Activated CD4-positive, alpha-beta T cell treated with anti-CD3 and anti-CD28 coated beads, Interleukin-2, amount 10 ng/mL, durations not matched to agents 7 days and 5 days (primary cell): ENCODE measurements at regions not wholly inside any gene's neighbourhood (a gene's known extent, or its start where the extent isn't known, plus 50 kb on each side); places are given as distances from the start of the nearest gene placed in this dataset.
"Not testable (repeated sequence)": the region's sequence is repeated elsewhere in the genome, so short reads cannot be mapped to it uniquely, and the experiment has no call there.

Source experiments
- CTCF ChIA-PET: fragments of 350-600 bp; sonication (Branson Sonifier 250); formaldehyde crosslinking; loops from one replicate; lab custom pipeline; 2021; ENCODE audit warnings: antibody characterized with exemption; lab: Charles Lee
- POLR2A ChIA-PET: fragments of 350-600 bp; sonication (Branson Sonifier 250); formaldehyde crosslinking; loops from one replicate; lab custom pipeline; 2021; ENCODE audit warnings: antibody characterized with exemption; lab: Charles Lee
- DNase-seq: peaks from one replicate; pipeline ENCODE4 v3.0.0-alpha.2; 2020
- H3K27ac Mint-ChIP-seq: one replicate; pipeline ENCODE4 v1.8.0; 2021; ENCODE audit warnings: mild to moderate bottlenecking, moderate library complexity, mixed read lengths
- H3K27me3 Mint-ChIP-seq: one replicate; pipeline ENCODE4 v1.8.0; 2021; ENCODE audit warnings: mixed read lengths
- H3K36me3 Mint-ChIP-seq: one replicate; pipeline ENCODE4 v1.8.0; 2021; ENCODE audit warnings: low read depth, mixed read lengths
- H3K4me1 Mint-ChIP-seq: one replicate; pipeline ENCODE4 v1.8.0; 2021; ENCODE audit warnings: mixed read lengths
- H3K4me3 Mint-ChIP-seq: one replicate; pipeline ENCODE4 v1.8.0; 2021; ENCODE audit warnings: mild to moderate bottlenecking, moderate library complexity, mixed read lengths
- H3K9me3 Mint-ChIP-seq: one replicate; pipeline ENCODE4 v1.8.0; 2021; ENCODE audit warnings: mixed read lengths

DNA sequence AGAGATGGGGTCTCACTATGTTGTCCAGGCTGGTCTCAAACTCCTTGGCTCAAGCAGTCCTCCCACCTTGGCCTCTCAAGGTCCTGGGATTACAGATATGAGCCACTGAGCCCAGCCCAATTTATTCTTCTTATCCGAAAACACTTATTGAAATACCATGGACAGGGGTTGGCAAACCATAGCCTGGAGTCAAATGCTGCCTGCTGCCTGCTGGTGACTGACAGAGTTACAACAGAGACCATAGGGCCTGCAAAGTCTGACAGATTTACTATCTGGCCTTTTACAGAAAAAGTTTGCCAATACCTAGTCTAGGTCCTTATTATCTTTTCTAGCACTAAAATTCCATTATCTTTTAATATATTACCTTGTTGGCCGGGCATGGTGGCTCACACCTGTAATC, 87.1 kb upstream of the ZNF281 start:
- ChIA-PET CTCF (no interaction called here), POLR2A (no interaction called here)
- H3K4me1 Mint-ChIP-seq: no peaks in the 10 kb centered on the region
- no peak overlapping the region for H3K27ac Mint-ChIP-seq
- H3K9me3 Mint-ChIP-seq: no peaks in the 10 kb centered on the region
- H3K27me3 Mint-ChIP-seq: peaks cover 14% of the 10 kb centered on the region
- H3K4me3 Mint-ChIP-seq: no peak overlapping the region
- no peaks in the 10 kb centered on the region for H3K36me3 Mint-ChIP-seq
- no peak for DNase-seq

DNA sequence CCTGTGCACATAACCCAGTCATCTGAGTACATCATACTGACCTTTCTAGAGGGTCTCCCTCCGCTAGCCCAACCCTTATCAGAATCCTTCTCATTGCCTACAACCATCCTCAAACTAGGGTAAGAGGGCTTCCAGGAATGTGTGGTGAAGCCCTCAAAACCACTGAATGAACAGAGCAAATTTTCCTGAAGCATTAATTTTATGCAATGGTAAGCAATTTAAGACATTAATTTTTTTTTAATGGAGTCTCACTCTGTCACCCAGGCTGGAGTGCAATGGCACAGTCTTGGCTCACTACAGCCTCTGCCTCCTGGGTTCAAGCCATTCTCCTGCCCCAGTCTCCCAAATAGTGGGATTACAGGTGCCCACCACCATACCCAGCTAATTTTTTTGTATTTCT, 86.1 kb upstream of the ZNF281 start:
- Mint-ChIP-seq H3K9me3 (no peaks in the 10 kb centered on the region), H3K4me1 (no peaks in the 10 kb centered on the region), H3K27me3 (peaks cover 14% of the 10 kb centered on the region), H3K4me3 (no peak overlapping the region), H3K36me3 (no peaks in the 10 kb centered on the region), H3K27ac (no peak overlapping the region)
- DNase-seq: no peak
- CTCF ChIA-PET: no interaction called here
- POLR2A ChIA-PET: no interaction called here

GRCh38 chr1:200493344-200493743, 83.5 kb upstream of the ZNF281 start:
- ChIA-PET CTCF (interaction anchor here (1.4 kb wide), 1 partner anchor 10 kb away, joined by 4 read pairs; no protein-coding TSS in a partner anchor), POLR2A (no interaction called here)
- Mint-ChIP-seq H3K36me3 (no peaks in the 10 kb centered on the region), H3K9me3 (no peaks in the 10 kb centered on the region), H3K27ac (no peak overlapping the region), H3K27me3 (peaks cover 29% of the 10 kb centered on the region), H3K4me3 (no peak overlapping the region), H3K4me1 (no peaks in the 10 kb centered on the region)
- DNase-seq: no peak

GRCh38 chr1:200491103-200491502, 81.3 kb upstream of the ZNF281 start:
- POLR2A ChIA-PET: no interaction called here
- no peaks in the 10 kb centered on the region for H3K9me3 Mint-ChIP-seq
- H3K27me3 Mint-ChIP-seq: peaks cover 26% of the 10 kb centered on the region
- CTCF ChIA-PET: interaction anchor here (1.2 kb wide), 1 partner anchor 209 kb away, joined by 3 read pairs; no protein-coding TSS in a partner anchor
- DNase-seq: no peak
- H3K27ac Mint-ChIP-seq: no peak overlapping the region
- H3K36me3 Mint-ChIP-seq: no peaks in the 10 kb centered on the region
- H3K4me3 Mint-ChIP-seq: no peak overlapping the region
- peaks cover 3% of the 10 kb centered on the region for H3K4me1 Mint-ChIP-seq

- ChIA-PET POLR2A (no interaction called here), CTCF (interaction anchor here (0.6 to 1.2 kb wide), 4 partner anchors 12 to 208 kb away, joined by 3 to 4 read pairs (median 3); no protein-coding TSS in a partner anchor)
- H3K4me3 Mint-ChIP-seq: no peak overlapping the region
- no peaks in the 10 kb centered on the region for H3K36me3 Mint-ChIP-seq
- no peak overlapping the region for H3K27ac Mint-ChIP-seq
- peaks cover 22% of the 10 kb centered on the region for H3K27me3 Mint-ChIP-seq
- H3K9me3 Mint-ChIP-seq: no peaks in the 10 kb centered on the region
- peaks cover 3% of the 10 kb centered on the region for H3K4me1 Mint-ChIP-seq
- no peak for DNase-seq
Observed at GRCh38 chr1:200490183-200490582, 80.3 kb upstream of the ZNF281 start.

GRCh38 chr1:200488375-200489165, 78.7 kb upstream of the ZNF281 start:
- POLR2A ChIA-PET: no interaction called here
- Mint-ChIP-seq H3K4me3 (no peak overlapping the region), H3K36me3 (no peaks in the 10 kb centered on the region)

GRCh38 chr1:200487650-200488049, 77.8 kb upstream of the ZNF281 start:
- Mint-ChIP-seq H3K9me3 (no peaks in the 10 kb centered on the region), H3K27me3 (peaks cover 20% of the 10 kb centered on the region), H3K4me3 (no peak overlapping the region), H3K27ac (no peak overlapping the region), H3K36me3 (no peaks in the 10 kb centered on the region), H3K4me1 (peaks cover 15% of the 10 kb centered on the region)
- no peak for DNase-seq
- POLR2A ChIA-PET: no interaction called here
- CTCF ChIA-PET: no interaction called here

More at GRCh38 chr1:200488375-200489165, 78.7 kb upstream of the ZNF281 start:
- CTCF ChIA-PET: interaction anchor here (0.6 to 1.0 kb wide), 2 partner anchors 12 to 175 kb away, joined by 3 read pairs; no protein-coding TSS in a partner anchor
- H3K27ac Mint-ChIP-seq: no peak overlapping the region
- no peaks in the 10 kb centered on the region for H3K9me3 Mint-ChIP-seq
- peaks cover 20% of the 10 kb centered on the region for H3K27me3 Mint-ChIP-seq
- peak; percentile 58 for DNase-seq
- peaks cover 8% of the 10 kb centered on the region for H3K4me1 Mint-ChIP-seq

GRCh38 chr1:200486634-200487033, 76.8 kb upstream of the ZNF281 start:
- ChIA-PET CTCF (no interaction called here), POLR2A (no interaction called here)
- H3K4me1 Mint-ChIP-seq: peaks cover 15% of the 10 kb centered on the region
- no peak overlapping the region for H3K4me3 Mint-ChIP-seq
- no peak overlapping the region for H3K27ac Mint-ChIP-seq
- peaks cover 20% of the 10 kb centered on the region for H3K27me3 Mint-ChIP-seq
- H3K36me3 Mint-ChIP-seq: no peaks in the 10 kb centered on the region
- H3K9me3 Mint-ChIP-seq: no peaks in the 10 kb centered on the region
- DNase-seq: no peak

DNA sequence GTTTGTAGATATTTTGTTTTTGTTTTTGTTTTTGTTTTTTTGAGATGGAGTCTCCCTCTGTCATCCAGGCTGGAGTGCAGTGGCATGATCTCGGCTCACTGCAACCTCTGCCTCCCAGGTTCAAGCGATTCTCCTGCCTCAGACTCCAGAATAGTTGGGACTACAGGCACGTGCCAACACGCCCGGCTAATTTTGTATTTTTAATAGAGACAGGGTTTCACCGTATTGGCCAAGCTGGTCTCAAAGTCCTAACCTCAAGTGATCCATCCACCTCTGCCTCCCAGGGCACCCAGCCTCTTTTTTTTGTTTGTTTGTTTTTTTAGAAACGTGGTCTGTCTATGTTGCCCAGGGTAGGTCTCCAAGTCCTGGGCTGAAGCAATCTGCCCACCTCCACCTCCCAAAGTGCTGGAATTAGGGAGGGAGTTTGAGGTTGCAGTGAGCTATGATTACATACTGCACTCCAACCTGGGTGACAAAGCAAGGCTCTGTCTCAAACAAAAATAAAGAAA, 74.7 kb upstream of the ZNF281 start:
- CTCF ChIA-PET: interaction anchor here (0.6 to 2.1 kb wide), 3 partner anchors 16 to 756 kb away, joined by 4 to 7 read pairs (median 4); no protein-coding TSS in a partner anchor
- POLR2A ChIA-PET, H3K36me3 Mint-ChIP-seq, DNase-seq, H3K27ac Mint-ChIP-seq, H3K9me3 Mint-ChIP-seq, H3K4me3 Mint-ChIP-seq: not testable (repeated sequence)
- Mint-ChIP-seq H3K27me3 (peaks cover 18% of the 10 kb centered on the region), H3K4me1 (peaks cover 15% of the 10 kb centered on the region)

DNA sequence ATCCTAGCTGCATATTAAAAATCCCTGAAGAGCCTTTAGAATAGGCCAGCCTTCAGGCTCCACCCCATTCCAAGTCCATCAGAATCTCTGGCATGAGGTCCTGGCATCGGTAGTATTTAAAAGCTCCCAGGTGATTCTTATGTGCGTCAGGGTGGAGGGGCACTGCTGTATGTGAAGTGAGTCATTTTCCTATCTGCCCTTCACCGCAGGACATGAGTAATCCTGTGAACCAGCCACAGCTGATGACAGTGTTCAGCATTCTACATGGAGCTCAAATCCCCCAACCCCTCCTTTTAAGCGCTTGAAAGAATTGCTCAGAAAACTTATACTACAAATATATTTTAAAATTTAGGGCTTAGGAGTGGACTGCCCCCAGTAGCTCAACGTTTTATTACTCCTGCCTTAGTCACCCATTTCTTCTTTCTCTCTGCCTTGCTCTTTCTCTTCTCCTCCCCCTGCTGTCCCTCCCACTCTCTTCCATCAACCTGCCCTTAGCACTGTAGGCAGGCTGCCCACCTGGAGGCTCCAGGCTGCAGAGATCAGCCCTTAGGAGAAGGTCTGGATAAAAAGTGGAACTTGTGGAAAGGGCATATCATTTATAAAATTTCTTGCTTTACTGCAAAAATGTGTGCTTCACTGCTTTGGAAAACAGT, 73.8 kb upstream of the ZNF281 start:
- POLR2A ChIA-PET: no interaction called here
- H3K4me1 Mint-ChIP-seq: peaks cover 15% of the 10 kb centered on the region

GRCh38 chr1:200480964-200481363, 71.1 kb upstream of the ZNF281 start:
- POLR2A ChIA-PET: no interaction called here

More for the DNA sequence above, 73.8 kb upstream of the ZNF281 start:
- Mint-ChIP-seq H3K27me3 (peaks cover 15% of the 10 kb centered on the region), H3K27ac (no peak overlapping the region), H3K9me3 (no peaks in the 10 kb centered on the region), H3K4me3 (no peak overlapping the region), H3K36me3 (no peaks in the 10 kb centered on the region)
- CTCF ChIA-PET: interaction anchor here (0.6 to 2.1 kb wide), 7 partner anchors 9 to 208 kb away, joined by 3 to 7 read pairs (median 4); no protein-coding TSS in a partner anchor
- DNase-seq: peak; percentile 54

DNA sequence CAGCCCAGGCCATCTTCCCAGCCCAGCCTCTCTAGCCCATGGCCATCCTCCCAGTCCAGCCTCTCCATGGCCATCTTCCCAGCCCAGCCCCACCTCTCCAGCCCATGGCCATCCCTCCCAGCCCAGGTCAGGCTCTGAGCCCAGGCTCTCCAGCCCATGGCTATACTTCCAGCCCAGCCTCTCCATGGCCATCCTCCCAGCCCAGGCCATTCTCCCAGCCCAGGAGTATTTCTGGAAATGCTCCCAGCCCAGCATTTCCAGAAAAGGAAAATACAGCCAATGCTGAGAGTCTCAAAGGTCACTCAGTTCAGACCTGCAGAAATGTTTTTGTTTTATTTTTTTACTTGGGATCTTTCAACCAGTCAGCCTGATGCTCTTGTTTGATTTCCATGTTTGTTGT, 70.0 kb upstream of the ZNF281 start:
- H3K27ac Mint-ChIP-seq: no peak overlapping the region
- no peaks in the 10 kb centered on the region for H3K9me3 Mint-ChIP-seq
- no peak overlapping the region for H3K4me3 Mint-ChIP-seq
- ChIA-PET CTCF (interaction anchor here (0.7 kb wide), 1 partner anchor 85 kb away, joined by 3 read pairs; no protein-coding TSS in a partner anchor), POLR2A (no interaction called here)
- H3K36me3 Mint-ChIP-seq: no peaks in the 10 kb centered on the region
- H3K27me3 Mint-ChIP-seq: peaks cover 17% of the 10 kb centered on the region
- no peak for DNase-seq
- peaks cover 12% of the 10 kb centered on the region for H3K4me1 Mint-ChIP-seq

More at GRCh38 chr1:200480964-200481363, 71.1 kb upstream of the ZNF281 start:
- DNase-seq: no peak
- H3K36me3 Mint-ChIP-seq: no peaks in the 10 kb centered on the region
- CTCF ChIA-PET: interaction anchor here (0.7 kb wide), 1 partner anchor 93 kb away, joined by 3 read pairs; no protein-coding TSS in a partner anchor
- H3K4me3 Mint-ChIP-seq: no peak overlapping the region
- no peaks in the 10 kb centered on the region for H3K9me3 Mint-ChIP-seq
- peaks cover 12% of the 10 kb centered on the region for H3K4me1 Mint-ChIP-seq
- H3K27me3 Mint-ChIP-seq: peaks cover 16% of the 10 kb centered on the region
- H3K27ac Mint-ChIP-seq: no peak overlapping the region
